Transverse colon (tissue), 4 donors: ENCODE measurements at regions not wholly inside any gene's neighbourhood (a gene's known extent, or its start where the extent isn't known, plus 50 kb on each side); places are given as distances from the start of the nearest gene placed in this dataset.

ENCODE experiments used
- DNase-seq: peaks from one replicate; pipeline ENCODE4 v3.0.0-alpha.2; 2019
- H3K27ac ChIP-seq, 4 donors: fragments of 200-600 bp; sonication (generic); 2 replicates each; pipeline ENCODE4 v1.5.1; 2016 to 2018; ENCODE audit warnings: inconsistent platforms in 4 of 4
- H3K27me3 ChIP-seq: fragments of 200-600 bp; sonication (generic); 2 replicates; pipeline ENCODE4 v1.5.1; 2017; ENCODE audit warnings: inconsistent platforms
- H3K36me3 ChIP-seq, 4 donors: fragments of 200-600 bp; sonication (generic); 2 replicates each; pipeline ENCODE4 v1.5.1; 2017 to 2019; ENCODE audit warnings: inconsistent platforms in 4 of 4
- H3K4me1 ChIP-seq, 4 donors: fragments of 200-600 bp; sonication (generic); 2 replicates each; pipeline ENCODE4 v1.5.1; 2017 to 2020; ENCODE audit warnings: inconsistent platforms in 4 of 4
- H3K4me3 ChIP-seq, 4 donors: fragments of 200-600 bp; sonication (generic); 1 replicate in 1 of 4; 2 replicates in 3 of 4; pipeline versions ENCODE4 v1.5.1 to v1.6.1; 2017 to 2019; ENCODE audit warnings: inconsistent platforms in 4 of 4
- H3K9me3 ChIP-seq, 2 donors: fragments of 200-600 bp; sonication (generic); 2 replicates each; pipeline ENCODE4 v1.5.1; 2017 to 2019; ENCODE audit warnings: inconsistent platforms in 2 of 2
- EP300 ChIP-seq: sonication (generic); formaldehyde crosslinking; IDR thresholded peaks from one replicate; pipeline ENCODE4 v1.6.1; 2017; ENCODE audit warnings: antibody characterized with exemption, low read depth
- POLR2A ChIP-seq: fragments of 450-650 bp; IDR thresholded peaks from one replicate; pipeline ENCODE4 v1.6.1; 2016; ENCODE audit warnings: antibody characterized with exemption, mild to moderate bottlenecking, moderate library complexity
- POLR2AphosphoS5 ChIP-seq, 3 donors: sonication (generic); formaldehyde crosslinking; IDR thresholded peaks; one replicate each; pipeline ENCODE4 v1.6.1; 2016; ENCODE audit warnings: antibody characterized with exemption in 3 of 3
- WGBS, 2 donors: methylation state at CpG; one replicate each; pipeline ENCODE4 v1.1.5; 2018; ENCODE audit warnings: low coverage in 1 of 2; 5-methylcytosine and 5-hydroxymethylcytosine counted together
- in situ Hi-C, 4 donors: fragments of 200-750 bp; cut with MboI; loops; one replicate each; pipeline versions ENCODE4 v1.15.0 to v1.15.1; 2017; ENCODE audit warnings: low sequenced_read_pairs in 3 of 4, low pct_ligation_motif_present in 1 of 4, low pct_unique_long_range_greater_than_20kb in 1 of 4
- intact Hi-C: fragments of 100-400 bp; cut with DNase I; formaldehyde crosslinking; loops from one replicate; pipeline ENCODE4 v1.15.1; 2023; ENCODE audit warnings: low total_unique reads
- TF ChIP-seq, protein P1 (sequence below), 5 experiments: fragments of 200-600 bp in 3 of 5; fragments of 450-650 bp in 2 of 5; sonication (generic) in 3 of 5; IDR thresholded peaks; 1 replicate in 2 of 5; 2 replicates in 3 of 5; pipeline ENCODE4 v1.5.1; 2016 to 2017; ENCODE audit warnings: antibody characterized with exemption in 5 of 5, inconsistent platforms in 3 of 5, mild to moderate bottlenecking in 2 of 5, moderate library complexity in 1 of 5

DNA sequence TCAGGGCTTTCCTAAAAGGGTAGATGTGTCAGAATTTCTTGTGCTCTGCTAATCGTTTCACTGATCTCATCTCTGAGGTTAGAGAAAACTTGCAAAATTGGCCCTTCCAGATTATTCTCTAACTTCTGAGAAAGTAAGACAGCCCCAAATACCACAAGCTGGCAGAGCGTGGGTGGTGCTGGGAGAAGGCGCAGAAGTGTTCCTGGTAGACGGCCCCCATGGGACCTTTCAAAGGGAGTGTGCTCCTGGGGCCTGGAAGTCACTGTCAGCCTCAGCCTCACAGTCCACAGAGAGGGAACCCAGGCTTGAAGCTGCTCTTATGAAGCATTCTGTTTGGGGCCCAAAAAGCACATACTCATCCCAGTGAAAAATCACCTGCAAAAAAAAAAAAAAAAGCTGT lies 86.5 kb upstream of the PFN2 start:
- H3K4me3 ChIP-seq: no peak overlapping the region
- H3K27me3 ChIP-seq: no peaks in the 10 kb centered on the region
- no peaks in the 10 kb centered on the region for H3K9me3 ChIP-seq
- H3K27ac ChIP-seq: no peak overlapping the region
- 80 to 91% methylated on average over 4 of the region's 4 CpGs for WGBS, 2 donors
- intact Hi-C loops: no loop called here
- DNase-seq: no peak
- in situ Hi-C loops: no loop called here
- TF ChIP-seq POLR2AphosphoS5 (IDR thresholded peaks at IDR 0.05): no peak
- TF ChIP-seq, protein P1, sequence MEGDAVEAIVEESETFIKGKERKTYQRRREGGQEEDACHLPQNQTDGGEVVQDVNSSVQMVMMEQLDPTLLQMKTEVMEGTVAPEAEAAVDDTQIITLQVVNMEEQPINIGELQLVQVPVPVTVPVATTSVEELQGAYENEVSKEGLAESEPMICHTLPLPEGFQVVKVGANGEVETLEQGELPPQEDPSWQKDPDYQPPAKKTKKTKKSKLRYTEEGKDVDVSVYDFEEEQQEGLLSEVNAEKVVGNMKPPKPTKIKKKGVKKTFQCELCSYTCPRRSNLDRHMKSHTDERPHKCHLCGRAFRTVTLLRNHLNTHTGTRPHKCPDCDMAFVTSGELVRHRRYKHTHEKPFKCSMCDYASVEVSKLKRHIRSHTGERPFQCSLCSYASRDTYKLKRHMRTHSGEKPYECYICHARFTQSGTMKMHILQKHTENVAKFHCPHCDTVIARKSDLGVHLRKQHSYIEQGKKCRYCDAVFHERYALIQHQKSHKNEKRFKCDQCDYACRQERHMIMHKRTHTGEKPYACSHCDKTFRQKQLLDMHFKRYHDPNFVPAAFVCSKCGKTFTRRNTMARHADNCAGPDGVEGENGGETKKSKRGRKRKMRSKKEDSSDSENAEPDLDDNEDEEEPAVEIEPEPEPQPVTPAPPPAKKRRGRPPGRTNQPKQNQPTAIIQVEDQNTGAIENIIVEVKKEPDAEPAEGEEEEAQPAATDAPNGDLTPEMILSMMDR (IDR thresholded peaks at IDR 0.05): no peak
- TF ChIP-seq EP300: no peak
- H3K36me3 ChIP-seq: no peaks in the 10 kb centered on the region
- peaks cover 0 to 4% (median 0%) of the 10 kb centered on the region in 4 donors for H3K4me1 ChIP-seq

DNA sequence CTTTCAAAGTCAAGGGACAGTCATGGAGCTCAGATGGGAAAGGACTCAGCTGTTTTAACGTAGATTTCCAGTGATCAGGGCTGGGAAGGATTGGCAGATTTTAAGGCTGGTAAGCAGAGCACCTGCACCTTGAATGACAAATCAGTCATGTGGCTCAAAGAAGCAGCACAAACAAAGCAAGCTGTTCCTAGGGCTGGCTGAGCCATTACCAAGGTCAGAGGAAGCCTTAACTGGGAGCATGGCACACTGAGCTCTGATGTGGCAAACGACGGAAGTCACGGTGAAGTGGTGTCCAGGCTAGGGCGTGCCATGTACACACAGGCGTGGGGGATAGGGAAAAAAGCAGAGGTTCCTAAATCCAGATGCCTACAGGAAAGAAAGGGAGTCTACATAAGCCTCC lies 84.6 kb upstream of the PFN2 start:
- H3K4me3 ChIP-seq: no peak overlapping the region
- in situ Hi-C loops: no loop called here
- no peaks in the 10 kb centered on the region for H3K9me3 ChIP-seq
- no peaks in the 10 kb centered on the region for H3K4me1 ChIP-seq
- no peak overlapping the region for H3K27ac ChIP-seq
- intact Hi-C loops: no loop called here
- no peaks in the 10 kb centered on the region for H3K36me3 ChIP-seq
- DNase-seq: no peak
- H3K27me3 ChIP-seq: no peaks in the 10 kb centered on the region
- no peak for TF ChIP-seq POLR2A
- TF ChIP-seq, protein P1 (IDR thresholded peaks at IDR 0.05): no peak
- no peak for TF ChIP-seq POLR2AphosphoS5 (IDR thresholded peaks at IDR 0.05)
- TF ChIP-seq EP300: no peak
- 78 to 80% methylated on average over 3 to 6 of the region's 6 CpGs for WGBS, 2 donors

DNA sequence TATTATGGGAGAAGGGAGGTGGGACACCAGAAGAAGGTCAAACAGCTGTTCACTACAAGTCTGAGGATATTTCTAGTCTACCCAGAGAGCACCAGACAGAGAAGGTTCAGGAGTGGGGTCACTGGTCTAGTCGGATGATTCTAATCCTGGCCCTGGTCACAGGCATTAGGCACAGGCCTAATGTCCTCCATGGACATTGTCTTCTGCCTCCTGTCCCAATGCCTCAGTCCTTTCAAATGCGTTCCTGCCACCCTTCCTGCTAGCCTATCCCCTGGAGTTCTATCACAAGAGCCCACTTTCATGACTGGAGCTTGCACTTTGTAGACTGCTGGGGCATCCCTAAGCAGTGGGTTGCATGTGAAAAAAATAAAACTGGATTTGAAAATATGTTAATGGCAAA lies 83.9 kb upstream of the PFN2 start:
- H3K27ac ChIP-seq: no peak overlapping the region
- 89% methylated on average over 2 of the region's 2 CpGs; no CpG with 5 or more reads in 1 of the 2 donors for WGBS, 2 donors
- H3K36me3 ChIP-seq: no peaks in the 10 kb centered on the region
- H3K27me3 ChIP-seq: no peaks in the 10 kb centered on the region
- H3K9me3 ChIP-seq: no peaks in the 10 kb centered on the region
- in situ Hi-C loops: no loop called here
- no peak for DNase-seq
- intact Hi-C loops: no loop called here
- TF ChIP-seq, protein P1 (IDR thresholded peaks at IDR 0.05): no peak
- TF ChIP-seq POLR2AphosphoS5 (IDR thresholded peaks at IDR 0.05): no peak
- TF ChIP-seq POLR2A: no peak
- no peak for TF ChIP-seq EP300
- no peaks in the 10 kb centered on the region for H3K4me1 ChIP-seq
- H3K4me3 ChIP-seq: no peak overlapping the region

DNA sequence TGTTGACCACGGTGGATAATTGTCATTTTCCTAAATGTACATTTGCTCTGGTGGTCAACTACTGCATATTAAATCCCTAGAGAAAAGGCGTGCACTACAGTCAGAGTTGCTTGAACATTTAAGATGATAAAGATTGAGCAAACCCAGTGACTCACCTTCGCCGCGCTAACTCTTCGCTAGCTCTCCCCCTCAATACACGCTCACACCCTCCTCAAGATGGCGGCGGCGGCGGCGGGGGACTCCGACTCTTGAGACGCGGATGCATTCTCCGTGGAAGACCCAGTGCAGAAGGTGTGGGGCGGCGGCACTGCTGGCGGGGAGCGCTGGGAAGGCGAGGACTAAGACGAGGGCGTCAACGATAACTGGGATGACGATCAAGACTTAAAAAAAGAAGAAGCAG lies 79.8 kb upstream of the PFN2 start:
- Histone ChIP-seq H3K27ac (no peak overlapping the region), H3K27me3 (no peaks in the 10 kb centered on the region), H3K36me3 (no peaks in the 10 kb centered on the region), H3K4me1 (no peaks in the 10 kb centered on the region), H3K9me3 (no peaks in the 10 kb centered on the region), H3K4me3 (no peak overlapping the region)
- intact Hi-C loops (no loop called here), in situ Hi-C loops (no loop called here)
- 91 to 92% methylated on average over 6 to 25 of the region's 25 CpGs for WGBS, 2 donors
- no peak for TF ChIP-seq POLR2A
- no peak for TF ChIP-seq POLR2AphosphoS5 (IDR thresholded peaks at IDR 0.05)
- TF ChIP-seq, protein P1 (IDR thresholded peaks at IDR 0.05): no peak
- TF ChIP-seq EP300: no peak
- no peak for DNase-seq
